ENCODE measurements at regions not wholly inside any gene's neighbourhood (a gene's known extent, or its start where the extent isn't known, plus 50 kb on each side); places are given as distances from the start of the nearest gene placed in this dataset.

- no peak overlapping the region for H3K27ac Mint-ChIP-seq
- H3K9me3 ChIP-seq (ENCODE audit: control insufficient read depth in 1 of 2, low read length in 2 of 2): no peaks in the 10 kb centered on the region
- H3K4me1 Mint-ChIP-seq: no peaks in the 10 kb centered on the region
- H3K4me3 Mint-ChIP-seq: no peak overlapping the region
- DNase-seq: no peak
- CTCF ChIA-PET (ENCODE audit: partially characterized antibody): no interaction called here
- no peaks in the 10 kb centered on the region for H3K4me1 ChIP-seq (ENCODE audit: insufficient read depth, low read length)
- peaks cover 0 to 2% (median 0%) of the 10 kb centered on the region in 8 donors for H3K9me3 Mint-ChIP-seq
- H3K4me3 ChIP-seq (ENCODE audit: low read length in 2 of 2): no peak overlapping the region
- peaks cover 1 to 6% of the 10 kb centered on the region in 2 donors for H3K27me3 Mint-ChIP-seq
- peaks cover 4% of the 10 kb centered on the region for H3K27me3 ChIP-seq (ENCODE audit: insufficient read depth, low read length)
- no peaks in the 10 kb centered on the region for H3K36me3 Mint-ChIP-seq
- no peak overlapping the region for H3K27ac ChIP-seq (ENCODE audit: low read depth, low read length)
- POLR2A ChIA-PET (ENCODE audit: partially characterized antibody): no interaction called here
- intact Hi-C loops (cut with micrococcal nuclease): no loop called here
- H3K36me3 ChIP-seq (ENCODE audit: insufficient read depth, low read length): no peaks in the 10 kb centered on the region
These were observed 183.9 kb upstream of the MAP3K7 start for GRCh38 chr6:90770778-90771177.

- Mint-ChIP-seq H3K4me1 (no peaks in the 10 kb centered on the region), H3K27me3 (peaks cover 3 to 6% of the 10 kb centered on the region in 2 donors), H3K27ac (no peak overlapping the region), H3K9me3 (no peaks in the 10 kb centered on the region), H3K36me3 (no peaks in the 10 kb centered on the region), H3K4me3 (no peak overlapping the region)
- POLR2A ChIA-PET (ENCODE audit: partially characterized antibody): no interaction called here
- intact Hi-C loops (cut with micrococcal nuclease): no loop called here
- Histone ChIP-seq H3K4me1 (ENCODE audit: insufficient read depth, low read length) (no peaks in the 10 kb centered on the region), H3K27me3 (ENCODE audit: insufficient read depth, low read length) (peaks cover 4% of the 10 kb centered on the region), H3K4me3 (ENCODE audit: low read length in 2 of 2) (no peak overlapping the region), H3K36me3 (ENCODE audit: insufficient read depth, low read length) (no peaks in the 10 kb centered on the region), H3K27ac (ENCODE audit: low read depth, low read length) (no peak overlapping the region), H3K9me3 (ENCODE audit: control insufficient read depth in 1 of 2, low read length in 2 of 2) (no peaks in the 10 kb centered on the region)
- DNase-seq: no peak
- CTCF ChIA-PET (ENCODE audit: partially characterized antibody): no interaction called here
These were observed 179.0 kb upstream of the MAP3K7 start for GRCh38 chr6:90765895-90766294.

- H3K27ac ChIP-seq (ENCODE audit: low read depth, low read length): no peak overlapping the region
- H3K27me3 ChIP-seq (ENCODE audit: insufficient read depth, low read length): peaks cover 4% of the 10 kb centered on the region
- H3K9me3 Mint-ChIP-seq: no peaks in the 10 kb centered on the region
- no peak overlapping the region for H3K4me3 ChIP-seq (ENCODE audit: low read length in 2 of 2)
- H3K4me1 ChIP-seq (ENCODE audit: insufficient read depth, low read length): no peaks in the 10 kb centered on the region
- no peak for DNase-seq
- no peak overlapping the region for H3K4me3 Mint-ChIP-seq
- no peaks in the 10 kb centered on the region for H3K9me3 ChIP-seq (ENCODE audit: control insufficient read depth in 1 of 2, low read length in 2 of 2)
- no peaks in the 10 kb centered on the region for H3K36me3 ChIP-seq (ENCODE audit: insufficient read depth, low read length)
- intact Hi-C loops (cut with micrococcal nuclease): no loop called here
- ChIA-PET CTCF (ENCODE audit: partially characterized antibody) (no interaction called here), POLR2A (ENCODE audit: partially characterized antibody) (no interaction called here)
- H3K27me3 Mint-ChIP-seq: peaks cover 6 to 9% of the 10 kb centered on the region in 2 donors
- no peak overlapping the region for H3K27ac Mint-ChIP-seq
- no peaks in the 10 kb centered on the region for H3K36me3 Mint-ChIP-seq
- no peaks in the 10 kb centered on the region for H3K4me1 Mint-ChIP-seq
These were observed 178.6 kb upstream of the MAP3K7 start for GRCh38 chr6:90765491-90765890.

- no peaks in the 10 kb centered on the region for H3K4me1 ChIP-seq (ENCODE audit: insufficient read depth, low read length)
- intact Hi-C loops (cut with micrococcal nuclease): no loop called here
- Mint-ChIP-seq H3K4me1 (no peaks in the 10 kb centered on the region), H3K4me3 (no peak overlapping the region), H3K36me3 (no peaks in the 10 kb centered on the region), H3K27ac (no peak overlapping the region), H3K27me3 (peaks cover 7 to 11% of the 10 kb centered on the region in 2 donors), H3K9me3 (no peaks in the 10 kb centered on the region)
- no peak overlapping the region for H3K4me3 ChIP-seq (ENCODE audit: low read length in 2 of 2)
- no peak overlapping the region for H3K27ac ChIP-seq (ENCODE audit: low read depth, low read length)
- ChIA-PET POLR2A (ENCODE audit: partially characterized antibody) (no interaction called here), CTCF (ENCODE audit: partially characterized antibody) (no interaction called here)
- DNase-seq: no peak
- peaks cover 3% of the 10 kb centered on the region for H3K27me3 ChIP-seq (ENCODE audit: insufficient read depth, low read length)
- no peaks in the 10 kb centered on the region for H3K36me3 ChIP-seq (ENCODE audit: insufficient read depth, low read length)
- no peaks in the 10 kb centered on the region for H3K9me3 ChIP-seq (ENCODE audit: control insufficient read depth in 1 of 2, low read length in 2 of 2)
These were observed 177.1 kb upstream of the MAP3K7 start for GRCh38 chr6:90764001-90764400.

- no peaks in the 10 kb centered on the region for H3K4me1 Mint-ChIP-seq
- no peak overlapping the region for H3K4me3 Mint-ChIP-seq
- DNase-seq: no peak
- intact Hi-C loops (cut with micrococcal nuclease): no loop called here
- ChIA-PET CTCF (ENCODE audit: partially characterized antibody) (no interaction called here), POLR2A (ENCODE audit: partially characterized antibody) (no interaction called here)
- peaks cover 0 to 1% (median 0%) of the 10 kb centered on the region in 8 donors for H3K9me3 Mint-ChIP-seq
- Histone ChIP-seq H3K27ac (ENCODE audit: low read depth, low read length) (no peak overlapping the region), H3K27me3 (ENCODE audit: insufficient read depth, low read length) (no peaks in the 10 kb centered on the region), H3K9me3 (ENCODE audit: control insufficient read depth in 1 of 2, low read length in 2 of 2) (no peaks in the 10 kb centered on the region), H3K4me3 (ENCODE audit: low read length in 2 of 2) (no peak overlapping the region), H3K4me1 (ENCODE audit: insufficient read depth, low read length) (no peaks in the 10 kb centered on the region), H3K36me3 (ENCODE audit: insufficient read depth, low read length) (no peaks in the 10 kb centered on the region)
- peaks cover 8 to 9% of the 10 kb centered on the region in 2 donors for H3K27me3 Mint-ChIP-seq
- no peaks in the 10 kb centered on the region for H3K36me3 Mint-ChIP-seq
- no peak overlapping the region for H3K27ac Mint-ChIP-seq
These were observed 172.8 kb upstream of the MAP3K7 start for GRCh38 chr6:90759664-90760063.

- no peaks in the 10 kb centered on the region for H3K27me3 ChIP-seq (ENCODE audit: insufficient read depth, low read length)
- ChIA-PET CTCF (ENCODE audit: partially characterized antibody) (no interaction called here), POLR2A (ENCODE audit: partially characterized antibody) (no interaction called here)
- H3K27ac ChIP-seq (ENCODE audit: low read depth, low read length): no peak overlapping the region
- H3K4me3 Mint-ChIP-seq: no peak overlapping the region
- intact Hi-C loops (cut with micrococcal nuclease): no loop called here
- H3K27ac Mint-ChIP-seq: no peak overlapping the region
- H3K4me3 ChIP-seq (ENCODE audit: low read length in 2 of 2): no peak overlapping the region
- H3K4me1 ChIP-seq (ENCODE audit: insufficient read depth, low read length): no peaks in the 10 kb centered on the region
- no peak for DNase-seq
- peaks cover 7 to 8% of the 10 kb centered on the region in 2 donors for H3K27me3 Mint-ChIP-seq
- H3K9me3 ChIP-seq (ENCODE audit: control insufficient read depth in 1 of 2, low read length in 2 of 2): no peaks in the 10 kb centered on the region
- H3K9me3 Mint-ChIP-seq: peaks cover 0 to 1% (median 0%) of the 10 kb centered on the region in 8 donors
- H3K4me1 Mint-ChIP-seq: no peaks in the 10 kb centered on the region
- no peaks in the 10 kb centered on the region for H3K36me3 Mint-ChIP-seq
- no peaks in the 10 kb centered on the region for H3K36me3 ChIP-seq (ENCODE audit: insufficient read depth, low read length)
These were observed 171.9 kb upstream of the MAP3K7 start for GRCh38 chr6:90758741-90759140.

- Mint-ChIP-seq H3K27me3 (peaks cover 4 to 7% of the 10 kb centered on the region in 2 donors), H3K27ac (no peak overlapping the region)
- intact Hi-C loops (cut with micrococcal nuclease): no loop called here
These were observed 167.2 kb upstream of the MAP3K7 start for GRCh38 chr6:90753820-90754643.

More at GRCh38 chr6:90753820-90754643, 167.2 kb upstream of the MAP3K7 start:
- no peak overlapping the region for H3K4me3 Mint-ChIP-seq
- Histone ChIP-seq H3K27me3 (ENCODE audit: insufficient read depth, low read length) (no peaks in the 10 kb centered on the region), H3K36me3 (ENCODE audit: insufficient read depth, low read length) (no peaks in the 10 kb centered on the region), H3K4me1 (ENCODE audit: insufficient read depth, low read length) (no peaks in the 10 kb centered on the region), H3K9me3 (ENCODE audit: control insufficient read depth in 1 of 2, low read length in 2 of 2) (no peaks in the 10 kb centered on the region), H3K4me3 (ENCODE audit: low read length in 2 of 2) (no peak overlapping the region), H3K27ac (ENCODE audit: low read depth, low read length) (no peak overlapping the region)
- POLR2A ChIA-PET (ENCODE audit: partially characterized antibody): no interaction called here
- DNase-seq: no peak
- H3K9me3 Mint-ChIP-seq: peaks cover 0 to 3% (median 0%) of the 10 kb centered on the region in 8 donors
- H3K4me1 Mint-ChIP-seq: no peaks in the 10 kb centered on the region
- no peaks in the 10 kb centered on the region for H3K36me3 Mint-ChIP-seq
- CTCF ChIA-PET (ENCODE audit: partially characterized antibody): no interaction called here
